Parathyroid adenoma (tissue), 2 donors: ENCODE measurements at regions not wholly inside any gene's neighbourhood (a gene's known extent, or its start where the extent isn't known, plus 50 kb on each side); places are given as distances from the start of the nearest gene placed in this dataset.

ENCODE experiments used
- H2AFZ ChIP-seq: fragments of 300-600 bp; sonication (generic); one replicate; pipeline ENCODE4 v1.7.0; 2017; ENCODE audit warnings: antibody characterized with exemption, mild to moderate bottlenecking
- H3K27ac ChIP-seq: fragments of 300-600 bp; sonication (generic); one replicate; pipeline ENCODE4 v1.7.0; 2017
- H3K27me3 ChIP-seq: fragments of 300-600 bp; sonication (generic); one replicate; pipeline ENCODE4 v1.7.0; 2017; ENCODE audit warnings: low read length; ENCODE audit not compliant: control insufficient read depth, insufficient read depth
- H3K36me3 ChIP-seq: fragments of 300-600 bp; sonication (generic); one replicate; pipeline ENCODE4 v1.7.0; 2017; ENCODE audit warnings: low read length; ENCODE audit not compliant: control insufficient read depth, insufficient read depth
- H3K4me1 ChIP-seq: fragments of 300-600 bp; sonication (generic); one replicate; pipeline ENCODE4 v1.7.0; 2017; ENCODE audit warnings: control low read depth
- H3K4me2 ChIP-seq: fragments of 300-600 bp; sonication (generic); one replicate; pipeline ENCODE4 v1.7.0; 2017; ENCODE audit warnings: low read length
- H3K4me3 ChIP-seq: fragments of 300-600 bp; sonication (generic); one replicate; pipeline ENCODE4 v1.7.0; 2017; ENCODE audit warnings: low read depth, low read length
- H3K79me2 ChIP-seq: fragments of 300-600 bp; sonication (generic); one replicate; pipeline ENCODE4 v1.7.0; 2017; ENCODE audit warnings: control low read depth
- H3K9ac ChIP-seq: fragments of 300-600 bp; sonication (generic); one replicate; pipeline ENCODE4 v1.7.0; 2017; ENCODE audit warnings: mild to moderate bottlenecking
- H3K9me3 ChIP-seq: fragments of 300-600 bp; sonication (generic); one replicate; pipeline ENCODE4 v1.7.0; 2017; ENCODE audit warnings: low read length; ENCODE audit not compliant: control insufficient read depth
- CTCF ChIP-seq: fragments of 300-600 bp; sonication (generic); IDR thresholded peaks from one replicate; pipeline ENCODE4 v1.7.0; 2017; ENCODE audit warnings: antibody characterized with exemption, mild to moderate bottlenecking
- donor health status: primary hyperparathyroidism.

DNA sequence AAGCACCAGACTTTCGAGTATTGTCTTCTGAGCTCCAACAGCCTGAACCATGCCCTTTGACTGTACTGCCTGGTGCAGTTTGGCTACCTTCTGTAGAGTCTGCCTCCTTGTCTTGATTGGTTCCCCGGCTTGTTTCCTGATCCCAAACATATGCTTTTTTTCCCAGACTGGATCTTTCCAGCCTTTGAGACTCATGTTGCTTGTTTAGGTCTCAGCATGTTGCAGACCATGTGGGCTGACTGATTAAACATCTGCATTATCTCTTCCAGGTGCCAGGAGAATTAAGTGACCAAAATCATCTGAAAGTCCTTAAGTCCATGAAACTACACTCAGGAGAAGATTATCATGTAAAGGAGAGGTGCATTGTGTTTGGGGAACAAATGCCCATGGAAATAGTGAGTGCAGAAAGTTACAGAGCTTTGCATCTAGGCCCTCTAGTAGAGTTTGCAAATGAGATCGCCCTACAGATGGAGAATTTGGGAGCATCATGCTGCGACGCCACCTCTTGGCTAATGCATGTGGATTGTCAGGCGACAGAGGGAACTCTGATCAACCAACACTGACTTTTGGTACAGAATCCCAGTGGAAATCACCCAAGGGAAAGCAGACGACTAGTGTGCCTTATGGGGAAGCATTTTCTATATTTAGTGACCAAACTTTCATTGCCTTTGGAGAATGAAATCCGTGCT, 188.8 kb downstream of the BLID start:
- Histone ChIP-seq H3K4me2 (no peak overlapping the region), H3K36me3 (no peaks in the 10 kb centered on the region), H3K4me3 (no peak overlapping the region), H2AFZ (no peak overlapping the region), H3K4me1 (no peaks in the 10 kb centered on the region), H3K79me2 (no peaks in the 10 kb centered on the region), H3K9ac (no peak overlapping the region), H3K27ac (no peak overlapping the region), H3K27me3 (no peaks in the 10 kb centered on the region), H3K9me3 (no peaks in the 10 kb centered on the region)
- no peak for TF ChIP-seq CTCF

- Histone ChIP-seq H3K27ac (no peak overlapping the region), H3K4me2 (no peak overlapping the region)
- TF ChIP-seq CTCF: no peak
Observed at GRCh38 chr11:121924191-121924590, 191.8 kb downstream of the BLID start.

DNA sequence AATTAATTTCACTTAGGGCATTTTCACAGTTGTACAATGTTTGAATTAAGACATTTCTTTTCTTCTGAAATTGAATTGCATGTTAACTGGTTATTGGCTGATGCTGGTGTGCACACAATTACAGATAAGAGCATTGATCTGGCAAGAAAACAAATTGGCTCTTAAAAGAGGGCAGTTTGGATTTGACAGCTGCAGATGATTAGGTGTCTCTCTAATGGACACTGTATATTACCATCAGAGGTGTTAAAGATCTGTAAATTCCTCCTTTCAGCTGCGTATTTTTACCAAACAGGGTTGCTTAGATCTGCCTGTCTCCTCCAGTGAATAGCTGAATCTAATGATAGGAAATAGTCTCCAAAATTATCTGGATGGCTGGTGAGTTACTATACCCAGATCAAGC, 198.5 kb downstream of the BLID start:
- H3K27ac ChIP-seq: no peak overlapping the region
- no peak overlapping the region for H3K4me3 ChIP-seq
- TF ChIP-seq CTCF: no peak
- H3K27me3 ChIP-seq: no peaks in the 10 kb centered on the region
- H3K4me2 ChIP-seq: no peak overlapping the region
- H3K4me1 ChIP-seq: no peaks in the 10 kb centered on the region
- no peak overlapping the region for H3K9ac ChIP-seq
- no peaks in the 10 kb centered on the region for H3K79me2 ChIP-seq
- H2AFZ ChIP-seq: no peak overlapping the region
- H3K36me3 ChIP-seq: no peaks in the 10 kb centered on the region
- no peaks in the 10 kb centered on the region for H3K9me3 ChIP-seq

More at GRCh38 chr11:121924191-121924590, 191.8 kb downstream of the BLID start:
- no peaks in the 10 kb centered on the region for H3K9me3 ChIP-seq
- no peaks in the 10 kb centered on the region for H3K27me3 ChIP-seq
- no peaks in the 10 kb centered on the region for H3K4me1 ChIP-seq
- H2AFZ ChIP-seq: no peak overlapping the region
- H3K36me3 ChIP-seq: no peaks in the 10 kb centered on the region
- no peaks in the 10 kb centered on the region for H3K79me2 ChIP-seq
- no peak overlapping the region for H3K9ac ChIP-seq
- no peak overlapping the region for H3K4me3 ChIP-seq

DNA sequence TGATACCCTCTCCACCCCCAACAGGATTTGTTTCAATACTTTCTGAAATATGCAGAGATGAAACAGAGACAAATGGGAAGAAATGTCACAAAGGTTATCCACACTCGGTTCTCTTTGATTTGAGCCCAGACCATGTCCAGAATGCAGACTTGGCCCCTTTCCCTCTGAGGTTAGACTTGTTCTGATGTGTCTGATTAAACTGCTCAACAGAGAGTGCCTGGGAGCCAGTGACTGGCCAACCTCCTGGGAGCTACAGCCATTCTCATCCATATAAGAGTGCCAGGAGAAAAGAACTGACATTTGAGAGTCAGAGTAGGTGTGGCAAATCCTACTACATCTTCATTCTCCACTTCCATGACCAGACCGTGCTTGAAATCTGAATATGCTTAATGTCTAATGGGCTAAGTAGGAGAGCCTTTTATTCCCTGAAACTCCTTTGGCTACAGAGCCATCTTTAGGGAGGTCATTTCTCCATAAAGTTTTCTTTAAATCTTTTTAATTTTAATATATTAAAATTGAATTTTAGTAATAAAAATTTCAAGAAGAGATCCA, 201.4 kb downstream of the BLID start:
- H3K79me2 ChIP-seq: no peaks in the 10 kb centered on the region
- H3K4me1 ChIP-seq: no peaks in the 10 kb centered on the region
- H3K27ac ChIP-seq: no peak overlapping the region
- H3K27me3 ChIP-seq: no peaks in the 10 kb centered on the region
- TF ChIP-seq CTCF: no peak
- no peaks in the 10 kb centered on the region for H3K9me3 ChIP-seq
- no peak overlapping the region for H2AFZ ChIP-seq
- H3K4me3 ChIP-seq: no peak overlapping the region
- no peaks in the 10 kb centered on the region for H3K36me3 ChIP-seq
- H3K9ac ChIP-seq: no peak overlapping the region
- no peak overlapping the region for H3K4me2 ChIP-seq

DNA sequence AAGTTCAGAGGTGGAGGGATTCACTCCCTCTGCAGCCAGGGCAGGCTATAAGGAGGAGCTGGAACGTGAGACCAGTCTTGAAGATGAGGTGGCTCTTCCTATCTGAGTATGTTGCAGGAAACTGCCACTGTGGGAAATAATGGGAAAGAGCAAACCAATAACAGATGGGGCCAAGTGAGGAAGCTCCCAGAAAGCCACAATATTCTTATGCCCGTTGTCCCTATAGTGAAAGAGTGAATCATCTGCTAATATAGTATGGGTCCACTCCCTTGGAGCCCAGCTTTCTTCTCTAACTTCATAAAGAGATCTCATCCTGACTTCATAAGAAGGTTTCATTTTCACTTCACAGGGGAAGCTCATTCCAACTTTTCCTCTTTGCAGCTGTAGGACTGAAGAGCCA, 206.4 kb downstream of the BLID start:
- H3K9me3 ChIP-seq: no peaks in the 10 kb centered on the region
- no peaks in the 10 kb centered on the region for H3K4me1 ChIP-seq
- H3K9ac ChIP-seq: no peak overlapping the region
- H3K36me3 ChIP-seq: no peaks in the 10 kb centered on the region
- no peak overlapping the region for H3K4me3 ChIP-seq
- H3K79me2 ChIP-seq: no peaks in the 10 kb centered on the region
- H3K27me3 ChIP-seq: no peaks in the 10 kb centered on the region
- H2AFZ ChIP-seq: no peak overlapping the region
- no peak overlapping the region for H3K27ac ChIP-seq
- TF ChIP-seq CTCF: no peak
- H3K4me2 ChIP-seq: no peak overlapping the region
